Activated CD4-positive, alpha-beta T cell treated with anti-CD3 and anti-CD28 coated beads for 36 hours (primary cell): ENCODE measurements at regions not wholly inside any gene's neighbourhood (a gene's known extent, or its start where the extent isn't known, plus 50 kb on each side); places are given as distances from the start of the nearest gene placed in this dataset.

Experiments used
- ATAC-seq: fragments of 200-7000 bp; cut with Tn5 transposase; one replicate; pipeline ENCODE4 v1.10.0; 2021; ENCODE audit warnings: mild to moderate bottlenecking, moderate library complexity
- CTCF ChIA-PET: fragments of 350-600 bp; sonication (Branson Sonifier 250); formaldehyde crosslinking; loops from one replicate; lab custom pipeline; 2021; ENCODE audit warnings: antibody characterized with exemption; lab: Charles Lee
- POLR2A ChIA-PET: fragments of 350-600 bp; sonication (Branson Sonifier 250); formaldehyde crosslinking; loops from one replicate; lab custom pipeline; 2021; ENCODE audit warnings: antibody characterized with exemption, inconsistent platforms; lab: Charles Lee
- DNase-seq: peaks from one replicate; pipeline ENCODE4 v3.0.0-alpha.2; 2020
- H3K27ac Mint-ChIP-seq: one replicate; pipeline ENCODE4 v1.8.0; 2021; ENCODE audit warnings: mixed read lengths
- H3K27me3 Mint-ChIP-seq: one replicate; pipeline ENCODE4 v1.8.0; 2021; ENCODE audit warnings: mixed read lengths
- H3K36me3 Mint-ChIP-seq: one replicate; pipeline ENCODE4 v1.8.0; 2021; ENCODE audit warnings: low read depth, mixed read lengths
- H3K4me1 Mint-ChIP-seq: one replicate; pipeline ENCODE4 v1.8.0; 2021; ENCODE audit warnings: mixed read lengths
- H3K4me3 Mint-ChIP-seq: one replicate; pipeline ENCODE4 v1.8.0; 2021; ENCODE audit warnings: mild to moderate bottlenecking, moderate library complexity, mixed read lengths
- H3K9me3 Mint-ChIP-seq: one replicate; pipeline ENCODE4 v1.8.0; 2021; ENCODE audit warnings: low read depth, mixed read lengths
- intact Hi-C, 2 experiments: fragments of 100-400 bp; cut with DNase I in 1 of 2; cut with micrococcal nuclease in 1 of 2; formaldehyde crosslinking; loops; one replicate each; pipeline versions ENCODE4 v1.14.2 to v1.15.1; 2022 to 2024; cut with DNase I, micrococcal nuclease

GRCh38 chr1:83794384-83794783 lies 204.5 kb downstream of the TTLL7 start:
- H3K36me3 Mint-ChIP-seq = no peaks in the 10 kb centered on the region
- H3K4me3 Mint-ChIP-seq = no peak overlapping the region
- DNase-seq (no peak), ATAC-seq (no peak)
- no peaks in the 10 kb centered on the region for H3K4me1 Mint-ChIP-seq
- ChIA-PET CTCF (interaction anchor here (1.0 kb wide), 1 partner anchor 14 kb away, joined by 3 read pairs; no protein-coding TSS in a partner anchor), POLR2A (no interaction called here)
- intact Hi-C loops = no loop called here
- H3K27ac Mint-ChIP-seq = no peak overlapping the region
- no peaks in the 10 kb centered on the region for H3K27me3 Mint-ChIP-seq
- H3K9me3 Mint-ChIP-seq = no peaks in the 10 kb centered on the region

- Mint-ChIP-seq H3K4me1 (no peaks in the 10 kb centered on the region), H3K9me3 (no peaks in the 10 kb centered on the region), H3K4me3 (no peak overlapping the region), H3K27ac (no peak overlapping the region), H3K36me3 (no peaks in the 10 kb centered on the region), H3K27me3 (no peaks in the 10 kb centered on the region)
- intact Hi-C loops = no loop called here
- ChIA-PET POLR2A (no interaction called here), CTCF (no interaction called here)
- ATAC-seq (no peak), DNase-seq (no peak)
Measured at GRCh38 chr1:83791821-83792437, 207.0 kb downstream of the TTLL7 start.

- no peak overlapping the region for H3K27ac Mint-ChIP-seq
- ChIA-PET CTCF (no interaction called here), POLR2A (no interaction called here)
- H3K9me3 Mint-ChIP-seq = no peaks in the 10 kb centered on the region
- intact Hi-C loops = no loop called here
- H3K4me3 Mint-ChIP-seq = no peak overlapping the region
- ATAC-seq = no peak
- no peaks in the 10 kb centered on the region for H3K27me3 Mint-ChIP-seq
- H3K36me3 Mint-ChIP-seq = no peaks in the 10 kb centered on the region
- no peak for DNase-seq
- H3K4me1 Mint-ChIP-seq = no peaks in the 10 kb centered on the region
Measured at GRCh38 chr1:83790446-83790845, 208.5 kb downstream of the TTLL7 start.

GRCh38 chr1:83787246-83787998 lies 211.5 kb downstream of the TTLL7 start:
- Mint-ChIP-seq H3K4me1 (no peaks in the 10 kb centered on the region), H3K27ac (no peak overlapping the region), H3K36me3 (no peaks in the 10 kb centered on the region), H3K9me3 (no peaks in the 10 kb centered on the region), H3K4me3 (no peak overlapping the region), H3K27me3 (no peaks in the 10 kb centered on the region)
- ATAC-seq (no peak), DNase-seq (no peak)
- ChIA-PET CTCF (no interaction called here), POLR2A (no interaction called here)
- intact Hi-C loops = no loop called here

GRCh38 chr1:83781667-83782066 lies 217.3 kb downstream of the TTLL7 start:
- ATAC-seq (no peak), DNase-seq (no peak)
- Mint-ChIP-seq H3K36me3 (no peaks in the 10 kb centered on the region), H3K4me3 (no peak overlapping the region), H3K9me3 (no peaks in the 10 kb centered on the region), H3K27me3 (no peaks in the 10 kb centered on the region), H3K4me1 (no peaks in the 10 kb centered on the region), H3K27ac (no peak overlapping the region)
- POLR2A ChIA-PET = no interaction called here
- intact Hi-C loops = no loop called here
- CTCF ChIA-PET = interaction anchor here (0.6 kb wide), 1 partner anchor 87 kb away, joined by 3 read pairs; no protein-coding TSS in a partner anchor

GRCh38 chr1:83779565-83779964 lies 219.4 kb downstream of the TTLL7 start:
- Mint-ChIP-seq H3K27me3 (no peaks in the 10 kb centered on the region), H3K4me3 (no peak overlapping the region), H3K27ac (no peak overlapping the region), H3K36me3 (no peaks in the 10 kb centered on the region), H3K4me1 (no peaks in the 10 kb centered on the region), H3K9me3 (no peaks in the 10 kb centered on the region)
- POLR2A ChIA-PET = no interaction called here
- intact Hi-C loops = no loop called here
- ATAC-seq = no peak
- no peak for DNase-seq
- CTCF ChIA-PET = no interaction called here

GRCh38 chr1:83777758-83778101 lies 221.2 kb downstream of the TTLL7 start:
- H3K9me3 Mint-ChIP-seq = no peaks in the 10 kb centered on the region
- ChIA-PET CTCF (no interaction called here), POLR2A (no interaction called here)
- intact Hi-C loops = no loop called here
- no peaks in the 10 kb centered on the region for H3K36me3 Mint-ChIP-seq
- H3K27me3 Mint-ChIP-seq = no peaks in the 10 kb centered on the region
- H3K4me1 Mint-ChIP-seq = no peaks in the 10 kb centered on the region
- H3K27ac Mint-ChIP-seq = no peak overlapping the region
- DNase-seq = no peak
- no peak for ATAC-seq
- no peak overlapping the region for H3K4me3 Mint-ChIP-seq

GRCh38 chr1:83776913-83777757 lies 221.8 kb downstream of the TTLL7 start:
- Mint-ChIP-seq H3K36me3 (no peaks in the 10 kb centered on the region), H3K27me3 (no peaks in the 10 kb centered on the region), H3K27ac (no peak overlapping the region), H3K4me3 (no peak overlapping the region), H3K4me1 (no peaks in the 10 kb centered on the region), H3K9me3 (no peaks in the 10 kb centered on the region)
- ChIA-PET POLR2A (no interaction called here), CTCF (no interaction called here)
- DNase-seq = no peak
- no peak for ATAC-seq
- intact Hi-C loops = no loop called here

- intact Hi-C loops = no loop called here
- Mint-ChIP-seq H3K27me3 (no peaks in the 10 kb centered on the region), H3K4me1 (no peaks in the 10 kb centered on the region), H3K4me3 (no peak overlapping the region), H3K9me3 (no peaks in the 10 kb centered on the region), H3K36me3 (no peaks in the 10 kb centered on the region), H3K27ac (no peak overlapping the region)
- ATAC-seq (no peak), DNase-seq (no peak)
- POLR2A ChIA-PET = no interaction called here
- CTCF ChIA-PET = no interaction called here
Measured at GRCh38 chr1:83775977-83776603, 222.8 kb downstream of the TTLL7 start.

GRCh38 chr1:83773059-83773458 lies 225.9 kb downstream of the TTLL7 start:
- peaks cover 10% of the 10 kb centered on the region for H3K4me1 Mint-ChIP-seq
- no peak overlapping the region for H3K4me3 Mint-ChIP-seq
- H3K9me3 Mint-ChIP-seq = no peaks in the 10 kb centered on the region
- no peaks in the 10 kb centered on the region for H3K27me3 Mint-ChIP-seq
- ChIA-PET POLR2A (no interaction called here), CTCF (no interaction called here)
- no peaks in the 10 kb centered on the region for H3K36me3 Mint-ChIP-seq
- intact Hi-C loops = no loop called here
- H3K27ac Mint-ChIP-seq = no peak overlapping the region
- DNase-seq (no peak), ATAC-seq (no peak)

- ATAC-seq = no peak
- H3K36me3 Mint-ChIP-seq = no peaks in the 10 kb centered on the region
- no peak overlapping the region for H3K4me3 Mint-ChIP-seq
- no peaks in the 10 kb centered on the region for H3K9me3 Mint-ChIP-seq
- H3K27ac Mint-ChIP-seq = no peak overlapping the region
- no peak for DNase-seq
- intact Hi-C loops = no loop called here
- no peaks in the 10 kb centered on the region for H3K27me3 Mint-ChIP-seq
- ChIA-PET POLR2A (no interaction called here), CTCF (interaction anchor here (0.7 kb wide), 1 partner anchor 12 kb away, joined by 3 read pairs; no protein-coding TSS in a partner anchor)
- peaks cover 10% of the 10 kb centered on the region for H3K4me1 Mint-ChIP-seq
Measured at GRCh38 chr1:83770319-83770661, 228.6 kb downstream of the TTLL7 start.
